ENCODE measurements at regions not wholly inside any gene's neighbourhood (a gene's known extent, or its start where the extent isn't known, plus 50 kb on each side); places are given as distances from the start of the nearest gene placed in this dataset.
"Not testable (repeated sequence)": the region's sequence is repeated elsewhere in the genome, so short reads cannot be mapped to it uniquely, and the experiment has no call there.

- DNase-seq (ENCODE audit: low read depth): no peak
- in situ Hi-C loops (cut with HindIII; ENCODE audit: low pct_unique_long_range_greater_than_20kb, low sequenced_read_pairs): no loop called here
Measured at GRCh38 chr4:37555322-37555721, 130.9 kb downstream of the RELL1 start.

- DNase-seq (ENCODE audit: low read depth); in situ Hi-C loops (cut with HindIII; ENCODE audit: low pct_unique_long_range_greater_than_20kb, low sequenced_read_pairs): not testable (repeated sequence)
Measured at GRCh38 chr4:37549866-37550265, 136.3 kb downstream of the RELL1 start.

- in situ Hi-C loops (cut with HindIII; ENCODE audit: low pct_unique_long_range_greater_than_20kb, low sequenced_read_pairs): no loop called here
- peak; percentile 82 for DNase-seq (ENCODE audit: low read depth)
Measured at GRCh38 chr4:37549041-37549440, 137.1 kb downstream of the RELL1 start.

GRCh38 chr4:37546586-37546985 lies 139.6 kb downstream of the RELL1 start:
- no peak for DNase-seq (ENCODE audit: low read depth)
- in situ Hi-C loops (cut with HindIII; ENCODE audit: low pct_unique_long_range_greater_than_20kb, low sequenced_read_pairs): no loop called here

GRCh38 chr4:37542706-37543105 lies 143.5 kb downstream of the RELL1 start:
- DNase-seq (ENCODE audit: low read depth): peak; percentile 17
- in situ Hi-C loops (cut with HindIII; ENCODE audit: low pct_unique_long_range_greater_than_20kb, low sequenced_read_pairs): no loop called here

GRCh38 chr4:37541956-37542355 lies 144.2 kb downstream of the RELL1 start:
- peak; percentile 6 for DNase-seq (ENCODE audit: low read depth)
- in situ Hi-C loops (cut with HindIII; ENCODE audit: low pct_unique_long_range_greater_than_20kb, low sequenced_read_pairs): no loop called here

- in situ Hi-C loops (cut with HindIII; ENCODE audit: low pct_unique_long_range_greater_than_20kb, low sequenced_read_pairs): no loop called here
- DNase-seq (ENCODE audit: low read depth): no peak
Measured at GRCh38 chr4:37540486-37540885, 145.7 kb downstream of the RELL1 start.

- no peak for DNase-seq (ENCODE audit: low read depth)
- in situ Hi-C loops (cut with HindIII; ENCODE audit: low pct_unique_long_range_greater_than_20kb, low sequenced_read_pairs): no loop called here
Measured at GRCh38 chr4:37538931-37539330, 147.2 kb downstream of the RELL1 start.

- in situ Hi-C loops (cut with HindIII; ENCODE audit: low pct_unique_long_range_greater_than_20kb, low sequenced_read_pairs): no loop called here
Measured at GRCh38 chr4:37537484-37537883, 148.7 kb downstream of the RELL1 start.

GRCh38 chr4:37535872-37536271 lies 150.3 kb downstream of the RELL1 start:
- DNase-seq (ENCODE audit: low read depth): no peak
- in situ Hi-C loops (cut with HindIII; ENCODE audit: low pct_unique_long_range_greater_than_20kb, low sequenced_read_pairs): no loop called here

More at GRCh38 chr4:37537484-37537883, 148.7 kb downstream of the RELL1 start:
- no peak for DNase-seq (ENCODE audit: low read depth)

GRCh38 chr4:37533286-37534033 lies 152.7 kb downstream of the RELL1 start:
- in situ Hi-C loops (cut with HindIII; ENCODE audit: low pct_unique_long_range_greater_than_20kb, low sequenced_read_pairs): no loop called here

GRCh38 chr4:37531151-37531550 lies 155.0 kb downstream of the RELL1 start:
- in situ Hi-C loops (cut with HindIII; ENCODE audit: low pct_unique_long_range_greater_than_20kb, low sequenced_read_pairs): no loop called here

More at GRCh38 chr4:37533286-37534033, 152.7 kb downstream of the RELL1 start:
- no peak for DNase-seq (ENCODE audit: low read depth)

GRCh38 chr4:37530451-37530850 lies 155.7 kb downstream of the RELL1 start:
- in situ Hi-C loops (cut with HindIII; ENCODE audit: low pct_unique_long_range_greater_than_20kb, low sequenced_read_pairs): no loop called here

More at GRCh38 chr4:37531151-37531550, 155.0 kb downstream of the RELL1 start:
- DNase-seq (ENCODE audit: low read depth): no peak

GRCh38 chr4:37528166-37528885 lies 157.8 kb downstream of the RELL1 start:
- peak; percentile 10 for DNase-seq (ENCODE audit: low read depth)
- in situ Hi-C loops (cut with HindIII; ENCODE audit: low pct_unique_long_range_greater_than_20kb, low sequenced_read_pairs): no loop called here

More at GRCh38 chr4:37530451-37530850, 155.7 kb downstream of the RELL1 start:
- DNase-seq (ENCODE audit: low read depth): no peak

GRCh38 chr4:37524267-37524666 lies 161.9 kb downstream of the RELL1 start:
- in situ Hi-C loops (cut with HindIII; ENCODE audit: low pct_unique_long_range_greater_than_20kb, low sequenced_read_pairs): no loop called here
- DNase-seq (ENCODE audit: low read depth): no peak

GRCh38 chr4:37522996-37523395 lies 163.2 kb downstream of the RELL1 start:
- in situ Hi-C loops (cut with HindIII; ENCODE audit: low pct_unique_long_range_greater_than_20kb, low sequenced_read_pairs): no loop called here
- DNase-seq (ENCODE audit: low read depth): no peak

GRCh38 chr4:37517326-37517725 lies 168.8 kb downstream of the RELL1 start:
- DNase-seq (ENCODE audit: low read depth): no peak
- in situ Hi-C loops (cut with HindIII; ENCODE audit: low pct_unique_long_range_greater_than_20kb, low sequenced_read_pairs): no loop called here

GRCh38 chr4:37516057-37516775 lies 170.0 kb downstream of the RELL1 start:
- in situ Hi-C loops (cut with HindIII; ENCODE audit: low pct_unique_long_range_greater_than_20kb, low sequenced_read_pairs): no loop called here
- DNase-seq (ENCODE audit: low read depth): no peak

GRCh38 chr4:37510626-37511025 lies 175.6 kb downstream of the RELL1 start:
- in situ Hi-C loops (cut with HindIII; ENCODE audit: low pct_unique_long_range_greater_than_20kb, low sequenced_read_pairs): no loop called here
- DNase-seq (ENCODE audit: low read depth): no peak

Measured in Caki2 (cell line).